GM23338 (cell line): ENCODE measurements at regions not wholly inside any gene's neighbourhood (a gene's known extent, or its start where the extent isn't known, plus 50 kb on each side); places are given as distances from the start of the nearest gene placed in this dataset.

Experiments used
- ATAC-seq: fragments of 200-7000 bp; cut with Tn5 transposase; 3 replicates; pipeline ENCODE4 v1.9.1; 2020
- DNase-seq: peaks from one replicate; pipeline ENCODE4 v3.0.0-alpha.2; 2015; ENCODE audit warnings: low spot score
- H2AFZ ChIP-seq: fragments of 200-600 bp; sonication (generic); 2 replicates; pipeline ENCODE4 v1.8.0; 2016; ENCODE audit warnings: antibody characterized with exemption, mild to moderate bottlenecking, moderate library complexity
- H3F3A ChIP-seq: fragments of 200-600 bp; sonication (generic); replicated peaks from 2 replicates; pipeline ENCODE4 v1.8.0; 2017; ENCODE audit warnings: antibody characterized with exemption, mixed run types, low read depth
- H3K27ac ChIP-seq: fragments of 200-600 bp; sonication (generic); 2 replicates; pipeline ENCODE4 v1.6.1; 2016; ENCODE audit warnings: low read depth
- H3K27me3 ChIP-seq: fragments of 200-600 bp; sonication (generic); 2 replicates; pipeline ENCODE4 v1.8.0; 2016; ENCODE audit warnings: mild to moderate bottlenecking, mixed run types, moderate library complexity; ENCODE audit not compliant: insufficient read depth
- H3K36me3 ChIP-seq: fragments of 200-600 bp; sonication (generic); 2 replicates; pipeline ENCODE4 v1.8.0; 2016; ENCODE audit warnings: mild to moderate bottlenecking; ENCODE audit not compliant: insufficient read depth
- H3K4me1 ChIP-seq: fragments of 200-600 bp; sonication (generic); 2 replicates; pipeline ENCODE4 v1.8.0; 2016; ENCODE audit warnings: mild to moderate bottlenecking, moderate library complexity; ENCODE audit not compliant: insufficient read depth
- H3K4me2 ChIP-seq: fragments of 200-600 bp; sonication (generic); 2 replicates; pipeline ENCODE4 v1.7.1; 2017; ENCODE audit warnings: mixed run types
- H3K4me3 ChIP-seq: fragments of 200-600 bp; sonication (generic); 2 replicates; pipeline ENCODE4 v1.6.1; 2016; ENCODE audit warnings: mixed run types
- H3K79me2 ChIP-seq: fragments of 200-600 bp; sonication (generic); replicated peaks from 2 replicates; pipeline ENCODE4 v1.8.0; 2017; ENCODE audit warnings: mild to moderate bottlenecking; ENCODE audit not compliant: insufficient read depth
- H3K9me2 ChIP-seq: fragments of 200-600 bp; sonication (generic); 2 replicates; pipeline ENCODE4 v1.8.0; 2017; ENCODE audit not compliant: insufficient read depth
- H4K20me1 ChIP-seq: fragments of 200-600 bp; sonication (generic); replicated peaks from 2 replicates; pipeline ENCODE4 v1.8.0; 2017; ENCODE audit warnings: mild to moderate bottlenecking; ENCODE audit not compliant: insufficient read depth
- H3K27ac Mint-ChIP-seq: 2 replicates; pipeline ENCODE4 v1.8.0; 2020; ENCODE audit warnings: inconsistent platforms, mild to moderate bottlenecking, moderate library complexity, mixed read lengths
- H3K27me3 Mint-ChIP-seq: 3 replicates; pipeline ENCODE4 v1.8.0; 2022; ENCODE audit warnings: low read depth, mild to moderate bottlenecking, moderate library complexity, mixed read lengths, inconsistent platforms; ENCODE audit not compliant: insufficient read depth, poor library complexity
- H3K36me3 Mint-ChIP-seq: 3 replicates; pipeline ENCODE4 v1.8.0; 2021; ENCODE audit warnings: low read depth, mild to moderate bottlenecking, inconsistent platforms, moderate library complexity, mixed read lengths
- H3K4me1 Mint-ChIP-seq: 3 replicates; pipeline ENCODE4 v1.8.0; 2020; ENCODE audit warnings: mild to moderate bottlenecking, inconsistent platforms, mixed read lengths
- H3K4me3 Mint-ChIP-seq: 3 replicates; pipeline ENCODE4 v1.8.0; 2021; ENCODE audit warnings: moderate library complexity, mild to moderate bottlenecking, inconsistent platforms, mixed read lengths
- H3K9me3 Mint-ChIP-seq: 3 replicates; pipeline ENCODE4 v1.8.0; 2020; ENCODE audit warnings: moderate library complexity, mild to moderate bottlenecking, inconsistent platforms, mixed read lengths
- CREB1 ChIP-seq: fragments of 250-450 bp; sonication (Bioruptor Pico); IDR thresholded peaks from 2 replicates; pipeline ENCODE4 v1.5.0; 2020; ENCODE audit warnings: low read depth, mild to moderate bottlenecking, moderate library complexity
- EZH2 ChIP-seq: fragments of 200-600 bp; sonication (generic); IDR thresholded peaks from one replicate; pipeline ENCODE4 v1.8.0; 2017; ENCODE audit warnings: antibody characterized with exemption, mild to moderate bottlenecking, low read depth; ENCODE audit not compliant: unreplicated experiment
- EZH2phosphoT487 ChIP-seq: fragments of 200-600 bp; sonication (generic); IDR thresholded peaks from one replicate; pipeline ENCODE4 v1.8.1; 2018; ENCODE audit warnings: antibody characterized with exemption; ENCODE audit not compliant: unreplicated experiment
- JUNB ChIP-seq: IDR thresholded peaks from one replicate; pipeline ENCODE4 v1.6.1; 2016; ENCODE audit warnings: antibody characterized with exemption; ENCODE audit not compliant: unreplicated experiment
- NANOG ChIP-seq: IDR thresholded peaks from 2 replicates; pipeline ENCODE4 v1.6.1; 2016; ENCODE audit warnings: antibody characterized with exemption, borderline replicate concordance
- POLR2AphosphoS5 ChIP-seq: IDR thresholded peaks from 2 replicates; pipeline ENCODE4 v1.6.1; 2016; ENCODE audit warnings: antibody characterized with exemption, low read depth
- STAT1 ChIP-seq: IDR thresholded peaks from one replicate; pipeline ENCODE4 v1.6.1; 2016; ENCODE audit warnings: antibody characterized with exemption; ENCODE audit not compliant: unreplicated experiment
- ZNF114 ChIP-seq: fragments of 250-450 bp; sonication (Bioruptor Pico); IDR thresholded peaks from 2 replicates; pipeline ENCODE4 v1.5.0; 2020; ENCODE audit warnings: mild to moderate bottlenecking, moderate library complexity
- ZNF331 ChIP-seq: fragments of 250-450 bp; sonication (Bioruptor Pico); IDR thresholded peaks from 2 replicates; pipeline ENCODE4 v1.5.0; 2020; ENCODE audit warnings: low read depth, mild to moderate bottlenecking, moderate library complexity
- TF ChIP-seq, protein P1 (sequence below), 2 experiments: fragments of 200-600 bp in 1 of 2; sonication (generic) in 1 of 2; conservative IDR thresholded peaks; 2 replicates each; pipeline versions ENCODE4 v1.5.1 to v1.6.1; 2016 to 2017; ENCODE audit warnings: antibody characterized with exemption in 2 of 2, low read depth in 2 of 2, mild to moderate bottlenecking in 2 of 2, moderate library complexity in 1 of 2
- TF ChIP-seq, protein P2 (sequence below): IDR thresholded peaks from 2 replicates; pipeline ENCODE4 v1.6.1; 2016; ENCODE audit warnings: antibody characterized with exemption
- TF ChIP-seq, protein P3 (sequence below): IDR thresholded peaks from one replicate; pipeline ENCODE4 v1.6.1; 2018; ENCODE audit warnings: antibody characterized with exemption; ENCODE audit not compliant: unreplicated experiment

GRCh38 chr11:104572279-104572678 is 326.0 kb downstream of the CASP12 start:
- Histone ChIP-seq H3K4me1 (no peaks in the 10 kb centered on the region), H3K79me2 (no peaks in the 10 kb centered on the region), H2AFZ (no peak overlapping the region), H3K4me2 (no peak overlapping the region), H3K36me3 (0 out of 2 replicates have a peak, but pooled peaks cover 6% of the 10 kb centered on the region), H3K9me2 (peaks cover 4% of the 10 kb centered on the region; the same call in 1 of the 2 replicates), H3K4me3 (no peak overlapping the region), H3K27ac (no peak overlapping the region), H3K27me3 (no peaks in the 10 kb centered on the region), H3F3A (no peaks in the 10 kb centered on the region), H4K20me1 (no peaks in the 10 kb centered on the region)
- peaks cover 25% of the 10 kb centered on the region for H3K9me3 Mint-ChIP-seq
- ATAC-seq = no peak
- no peaks in the 10 kb centered on the region for H3K4me1 Mint-ChIP-seq
- no peak overlapping the region for H3K4me3 Mint-ChIP-seq
- peaks cover 27% of the 10 kb centered on the region for H3K36me3 Mint-ChIP-seq
- H3K27me3 Mint-ChIP-seq = no peaks in the 10 kb centered on the region
- TF ChIP-seq, protein P1, sequence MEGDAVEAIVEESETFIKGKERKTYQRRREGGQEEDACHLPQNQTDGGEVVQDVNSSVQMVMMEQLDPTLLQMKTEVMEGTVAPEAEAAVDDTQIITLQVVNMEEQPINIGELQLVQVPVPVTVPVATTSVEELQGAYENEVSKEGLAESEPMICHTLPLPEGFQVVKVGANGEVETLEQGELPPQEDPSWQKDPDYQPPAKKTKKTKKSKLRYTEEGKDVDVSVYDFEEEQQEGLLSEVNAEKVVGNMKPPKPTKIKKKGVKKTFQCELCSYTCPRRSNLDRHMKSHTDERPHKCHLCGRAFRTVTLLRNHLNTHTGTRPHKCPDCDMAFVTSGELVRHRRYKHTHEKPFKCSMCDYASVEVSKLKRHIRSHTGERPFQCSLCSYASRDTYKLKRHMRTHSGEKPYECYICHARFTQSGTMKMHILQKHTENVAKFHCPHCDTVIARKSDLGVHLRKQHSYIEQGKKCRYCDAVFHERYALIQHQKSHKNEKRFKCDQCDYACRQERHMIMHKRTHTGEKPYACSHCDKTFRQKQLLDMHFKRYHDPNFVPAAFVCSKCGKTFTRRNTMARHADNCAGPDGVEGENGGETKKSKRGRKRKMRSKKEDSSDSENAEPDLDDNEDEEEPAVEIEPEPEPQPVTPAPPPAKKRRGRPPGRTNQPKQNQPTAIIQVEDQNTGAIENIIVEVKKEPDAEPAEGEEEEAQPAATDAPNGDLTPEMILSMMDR (conservative IDR thresholded peaks at IDR 0.05; ENCODE audit: low read depth in 2 of 2) = no peak
- TF ChIP-seq EZH2phosphoT487 (no peak), ZNF114 (CRISPR knock-in tag) (no peak), CREB1 (no peak), POLR2AphosphoS5 (no peak), JUNB (no peak)
- DNase-seq = no peak
- no peak overlapping the region for H3K27ac Mint-ChIP-seq

- Mint-ChIP-seq H3K27ac (no peak overlapping the region), H3K4me1 (no peaks in the 10 kb centered on the region), H3K4me3 (no peak overlapping the region), H3K9me3 (peaks cover 17% of the 10 kb centered on the region), H3K36me3 (peaks cover 18% of the 10 kb centered on the region), H3K27me3 (no peaks in the 10 kb centered on the region)
- no peaks in the 10 kb centered on the region for H4K20me1 ChIP-seq
- H3K27ac ChIP-seq = no peak overlapping the region
- H2AFZ ChIP-seq = no peak overlapping the region
- no peaks in the 10 kb centered on the region for H3K9me2 ChIP-seq
- H3F3A ChIP-seq = no peaks in the 10 kb centered on the region
- no peak overlapping the region for H3K4me3 ChIP-seq
- no peaks in the 10 kb centered on the region for H3K79me2 ChIP-seq
- ATAC-seq = no peak
- no peaks in the 10 kb centered on the region for H3K4me1 ChIP-seq
- 0 out of 2 replicates have a peak, but pooled peaks cover 2% of the 10 kb centered on the region for H3K36me3 ChIP-seq
- H3K27me3 ChIP-seq = no peaks in the 10 kb centered on the region
- no peak for DNase-seq
- H3K4me2 ChIP-seq = no peak overlapping the region
- TF ChIP-seq NANOG (no peak), JUNB (no peak), POLR2AphosphoS5 (no peak), ZNF114 (CRISPR knock-in tag) (no peak), ZNF331 (CRISPR knock-in tag) (no peak), CREB1 (no peak), EZH2 (no peak), EZH2phosphoT487 (no peak), STAT1 (no peak)
- TF ChIP-seq, protein P2, sequence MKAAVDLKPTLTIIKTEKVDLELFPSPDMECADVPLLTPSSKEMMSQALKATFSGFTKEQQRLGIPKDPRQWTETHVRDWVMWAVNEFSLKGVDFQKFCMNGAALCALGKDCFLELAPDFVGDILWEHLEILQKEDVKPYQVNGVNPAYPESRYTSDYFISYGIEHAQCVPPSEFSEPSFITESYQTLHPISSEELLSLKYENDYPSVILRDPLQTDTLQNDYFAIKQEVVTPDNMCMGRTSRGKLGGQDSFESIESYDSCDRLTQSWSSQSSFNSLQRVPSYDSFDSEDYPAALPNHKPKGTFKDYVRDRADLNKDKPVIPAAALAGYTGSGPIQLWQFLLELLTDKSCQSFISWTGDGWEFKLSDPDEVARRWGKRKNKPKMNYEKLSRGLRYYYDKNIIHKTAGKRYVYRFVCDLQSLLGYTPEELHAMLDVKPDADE = no peak
- TF ChIP-seq, protein P1 (conservative IDR thresholded peaks at IDR 0.05; ENCODE audit: low read depth in 2 of 2) = no peak
- TF ChIP-seq, protein P3, sequence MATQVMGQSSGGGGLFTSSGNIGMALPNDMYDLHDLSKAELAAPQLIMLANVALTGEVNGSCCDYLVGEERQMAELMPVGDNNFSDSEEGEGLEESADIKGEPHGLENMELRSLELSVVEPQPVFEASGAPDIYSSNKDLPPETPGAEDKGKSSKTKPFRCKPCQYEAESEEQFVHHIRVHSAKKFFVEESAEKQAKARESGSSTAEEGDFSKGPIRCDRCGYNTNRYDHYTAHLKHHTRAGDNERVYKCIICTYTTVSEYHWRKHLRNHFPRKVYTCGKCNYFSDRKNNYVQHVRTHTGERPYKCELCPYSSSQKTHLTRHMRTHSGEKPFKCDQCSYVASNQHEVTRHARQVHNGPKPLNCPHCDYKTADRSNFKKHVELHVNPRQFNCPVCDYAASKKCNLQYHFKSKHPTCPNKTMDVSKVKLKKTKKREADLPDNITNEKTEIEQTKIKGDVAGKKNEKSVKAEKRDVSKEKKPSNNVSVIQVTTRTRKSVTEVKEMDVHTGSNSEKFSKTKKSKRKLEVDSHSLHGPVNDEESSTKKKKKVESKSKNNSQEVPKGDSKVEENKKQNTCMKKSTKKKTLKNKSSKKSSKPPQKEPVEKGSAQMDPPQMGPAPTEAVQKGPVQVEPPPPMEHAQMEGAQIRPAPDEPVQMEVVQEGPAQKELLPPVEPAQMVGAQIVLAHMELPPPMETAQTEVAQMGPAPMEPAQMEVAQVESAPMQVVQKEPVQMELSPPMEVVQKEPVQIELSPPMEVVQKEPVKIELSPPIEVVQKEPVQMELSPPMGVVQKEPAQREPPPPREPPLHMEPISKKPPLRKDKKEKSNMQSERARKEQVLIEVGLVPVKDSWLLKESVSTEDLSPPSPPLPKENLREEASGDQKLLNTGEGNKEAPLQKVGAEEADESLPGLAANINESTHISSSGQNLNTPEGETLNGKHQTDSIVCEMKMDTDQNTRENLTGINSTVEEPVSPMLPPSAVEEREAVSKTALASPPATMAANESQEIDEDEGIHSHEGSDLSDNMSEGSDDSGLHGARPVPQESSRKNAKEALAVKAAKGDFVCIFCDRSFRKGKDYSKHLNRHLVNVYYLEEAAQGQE = no peak
Measured at GRCh38 chr11:104570078-104570701, 328.1 kb downstream of the CASP12 start.
